Prostate gland (tissue), 2 donors: ENCODE measurements at regions not wholly inside any gene's neighbourhood (a gene's known extent, or its start where the extent isn't known, plus 50 kb on each side); places are given as distances from the start of the nearest gene placed in this dataset.
A peak's percentile ranks its signal among the peaks of the same experiment; 100 is the strongest.

Experiments used
- DNase-seq: peaks from one replicate; pipeline ENCODE4 v3.0.0-alpha.2; 2019; ENCODE audit warnings: low spot score
- H3K27ac ChIP-seq, 2 donors: fragments of 200-600 bp; sonication (generic); 2 replicates each; pipeline ENCODE4 v1.5.1; 2017 to 2019
- H3K27me3 ChIP-seq: fragments of 200-600 bp; sonication (generic); replicated peaks from 2 replicates; pipeline ENCODE4 v1.5.1; 2019; ENCODE audit not compliant: insufficient read depth
- H3K36me3 ChIP-seq, 2 donors: fragments of 200-600 bp; sonication (generic); 1 replicate in 1 of 2; 2 replicates in 1 of 2; pipeline versions ENCODE4 v1.5.1 to v1.8.1; 2017 to 2019
- H3K4me1 ChIP-seq: fragments of 200-600 bp; sonication (generic); replicated peaks from 2 replicates; pipeline ENCODE4 v1.5.1; 2019
- H3K4me3 ChIP-seq, 2 donors: fragments of 200-600 bp; sonication (generic); 2 replicates each; pipeline ENCODE4 v1.5.1; 2017 to 2019
- H3K9me3 ChIP-seq: fragments of 200-600 bp; sonication (generic); 2 replicates; pipeline ENCODE4 v1.5.1; 2017
- POLR2A ChIP-seq: fragments of 450-650 bp; IDR thresholded peaks from one replicate; pipeline ENCODE4 v1.6.1; 2016; ENCODE audit warnings: antibody characterized with exemption, mild to moderate bottlenecking
- POLR2AphosphoS5 ChIP-seq: sonication (generic); formaldehyde crosslinking; IDR thresholded peaks from one replicate; pipeline ENCODE4 v1.6.1; 2017; ENCODE audit warnings: antibody characterized with exemption
- WGBS: methylation state at CpG from one replicate; pipeline ENCODE4 v1.1.5; 2018; 5-methylcytosine and 5-hydroxymethylcytosine counted together
- intact Hi-C: fragments of 100-400 bp; cut with DNase I; formaldehyde crosslinking; loops from one replicate; pipeline ENCODE4 v1.14.2; 2022
- TF ChIP-seq, protein P1 (sequence below), 4 experiments: fragments of 200-600 bp in 2 of 4; fragments of 450-650 bp in 2 of 4; sonication (generic) in 2 of 4; IDR thresholded peaks; 1 replicate in 3 of 4; 2 replicates in 1 of 4; pipeline ENCODE4 v1.5.1; 2016 to 2019; ENCODE audit warnings: antibody characterized with exemption in 4 of 4, mild to moderate bottlenecking in 2 of 4, moderate library complexity in 2 of 4

DNA sequence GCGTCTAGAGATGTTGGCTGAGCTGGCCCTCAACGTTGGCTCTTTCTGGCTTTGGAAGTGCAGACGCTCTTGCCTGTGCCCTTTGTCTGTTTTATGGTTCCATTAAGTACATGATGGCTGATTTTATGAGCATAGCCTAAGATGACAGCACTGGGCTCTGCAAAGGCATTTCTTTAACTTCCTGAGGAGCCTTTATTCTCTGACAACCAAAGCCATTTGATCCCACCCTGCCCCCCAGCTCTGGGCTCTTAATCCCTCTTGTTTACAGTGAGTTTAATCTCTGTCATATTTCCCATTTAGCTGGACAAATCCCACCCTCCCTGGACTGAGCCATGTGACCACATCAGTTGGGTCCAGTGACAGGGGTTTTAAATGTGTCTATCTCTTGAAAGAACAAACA is 195.9 kb downstream of the ACKR3 start:
- Histone ChIP-seq H3K9me3 (no peaks in the 10 kb centered on the region), H3K4me1 (no peaks in the 10 kb centered on the region), H3K36me3 (no peaks in the 10 kb centered on the region), H3K27me3 (no peaks in the 10 kb centered on the region), H3K4me3 (no peak overlapping the region), H3K27ac (no peak overlapping the region)
- DNase-seq, result peak; percentile 23
- TF ChIP-seq POLR2AphosphoS5, result peak; percentile 72
- TF ChIP-seq, protein P1, sequence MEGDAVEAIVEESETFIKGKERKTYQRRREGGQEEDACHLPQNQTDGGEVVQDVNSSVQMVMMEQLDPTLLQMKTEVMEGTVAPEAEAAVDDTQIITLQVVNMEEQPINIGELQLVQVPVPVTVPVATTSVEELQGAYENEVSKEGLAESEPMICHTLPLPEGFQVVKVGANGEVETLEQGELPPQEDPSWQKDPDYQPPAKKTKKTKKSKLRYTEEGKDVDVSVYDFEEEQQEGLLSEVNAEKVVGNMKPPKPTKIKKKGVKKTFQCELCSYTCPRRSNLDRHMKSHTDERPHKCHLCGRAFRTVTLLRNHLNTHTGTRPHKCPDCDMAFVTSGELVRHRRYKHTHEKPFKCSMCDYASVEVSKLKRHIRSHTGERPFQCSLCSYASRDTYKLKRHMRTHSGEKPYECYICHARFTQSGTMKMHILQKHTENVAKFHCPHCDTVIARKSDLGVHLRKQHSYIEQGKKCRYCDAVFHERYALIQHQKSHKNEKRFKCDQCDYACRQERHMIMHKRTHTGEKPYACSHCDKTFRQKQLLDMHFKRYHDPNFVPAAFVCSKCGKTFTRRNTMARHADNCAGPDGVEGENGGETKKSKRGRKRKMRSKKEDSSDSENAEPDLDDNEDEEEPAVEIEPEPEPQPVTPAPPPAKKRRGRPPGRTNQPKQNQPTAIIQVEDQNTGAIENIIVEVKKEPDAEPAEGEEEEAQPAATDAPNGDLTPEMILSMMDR (IDR thresholded peaks at IDR 0.05), result no peak
- 2% methylated on average over 3 of the region's 3 CpGs for WGBS
- intact Hi-C loops, result no loop called here

DNA sequence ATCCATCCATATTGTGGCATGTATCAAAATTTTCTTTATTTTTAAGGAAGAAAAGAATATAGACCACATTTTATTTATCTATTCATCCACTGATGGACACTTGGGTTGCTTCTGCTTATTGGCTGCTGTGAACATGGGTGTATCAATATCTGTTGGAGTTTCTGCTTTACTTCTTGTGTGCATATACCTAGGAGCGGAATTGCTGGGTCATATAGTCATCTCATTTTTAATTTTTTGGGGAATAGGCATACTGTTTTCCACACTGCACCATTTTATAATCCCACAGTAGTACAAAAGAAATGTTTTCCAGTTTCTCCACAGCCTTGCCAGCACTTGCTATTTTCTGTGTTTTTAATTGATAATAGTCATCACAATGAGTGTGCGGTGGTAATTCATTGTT is 197.2 kb downstream of the ACKR3 start:
- TF ChIP-seq, protein P1 (IDR thresholded peaks at IDR 0.05), result no peak
- TF ChIP-seq POLR2AphosphoS5 (no peak), POLR2A (no peak)
- DNase-seq, result no peak
- no peak overlapping the region for H3K4me3 ChIP-seq
- no peaks in the 10 kb centered on the region for H3K4me1 ChIP-seq
- intact Hi-C loops, result no loop called here
- WGBS, result 97% methylated on average over 2 of the region's 2 CpGs
- H3K9me3 ChIP-seq, result no peaks in the 10 kb centered on the region
- no peak overlapping the region for H3K27ac ChIP-seq
- H3K36me3 ChIP-seq, result no peaks in the 10 kb centered on the region
- H3K27me3 ChIP-seq, result no peaks in the 10 kb centered on the region

DNA sequence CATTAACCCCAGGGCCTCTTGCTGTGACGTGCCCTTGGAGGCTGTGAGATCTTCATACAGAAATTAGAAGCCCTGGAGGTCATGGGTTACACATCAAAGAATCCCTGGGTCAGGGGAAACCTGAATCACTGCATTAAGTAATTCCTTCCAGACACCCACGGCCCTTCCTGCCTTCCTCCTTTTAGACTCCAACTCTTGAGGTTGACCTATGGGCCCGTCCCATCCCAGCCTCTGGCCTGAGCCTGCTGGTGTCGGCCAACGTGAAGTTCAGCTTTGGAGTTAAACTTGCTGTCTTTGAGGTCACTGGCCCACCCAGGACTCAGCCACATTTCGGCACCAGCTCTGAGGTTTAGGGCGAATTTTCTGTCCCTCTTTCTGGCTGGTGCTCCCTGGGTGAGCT is 198.3 kb downstream of the ACKR3 start:
- no peaks in the 10 kb centered on the region for H3K27me3 ChIP-seq
- H3K36me3 ChIP-seq, result no peaks in the 10 kb centered on the region
- WGBS, result 96% methylated on average over 7 of the region's 7 CpGs
- intact Hi-C loops, result no loop called here
- no peak overlapping the region for H3K27ac ChIP-seq
- TF ChIP-seq POLR2A (no peak), POLR2AphosphoS5 (no peak)
- TF ChIP-seq, protein P1 (IDR thresholded peaks at IDR 0.05), result no peak
- DNase-seq, result no peak
- H3K4me3 ChIP-seq, result no peak overlapping the region
- H3K9me3 ChIP-seq, result no peaks in the 10 kb centered on the region
- no peaks in the 10 kb centered on the region for H3K4me1 ChIP-seq

DNA sequence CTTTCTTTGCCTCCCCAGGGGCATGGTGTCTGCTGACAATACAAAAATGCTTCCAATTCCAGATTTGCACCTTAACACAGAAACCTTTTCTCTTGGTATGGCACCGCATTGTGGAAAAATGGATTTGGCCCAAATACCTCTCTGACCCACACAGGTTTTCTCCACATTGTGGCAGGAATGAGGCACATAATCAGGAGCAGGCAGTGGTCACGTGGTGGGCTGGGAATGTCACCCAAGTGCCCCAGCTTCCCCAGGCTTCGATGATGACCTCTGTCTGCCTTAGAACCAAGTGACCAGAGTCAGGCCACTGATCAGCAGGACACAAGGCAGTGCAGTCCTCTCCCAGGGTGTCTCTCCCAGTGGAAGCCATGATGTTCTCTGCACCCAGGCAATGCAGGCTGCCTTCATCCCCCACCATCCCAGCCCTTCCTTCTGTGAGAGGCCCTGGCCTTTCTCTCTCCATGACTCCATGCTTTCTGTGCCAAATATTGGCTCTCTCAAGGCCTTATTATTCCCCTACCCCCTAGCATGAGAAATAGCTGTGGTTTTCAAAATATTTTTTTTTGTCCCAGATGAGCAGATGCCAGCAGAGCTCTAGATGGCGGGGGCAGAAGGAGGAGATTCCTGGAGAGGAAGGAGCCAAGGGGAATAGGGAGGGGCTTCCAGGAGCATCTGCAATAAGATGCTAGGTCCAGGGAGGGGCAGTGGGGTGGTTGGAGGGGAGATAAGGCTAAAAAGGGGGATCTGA is 198.9 kb downstream of the ACKR3 start:
- no peak overlapping the region for H3K4me3 ChIP-seq
- DNase-seq, result no peak
- H3K9me3 ChIP-seq, result no peaks in the 10 kb centered on the region
- intact Hi-C loops, result no loop called here
- TF ChIP-seq POLR2A (no peak), POLR2AphosphoS5 (no peak)
- TF ChIP-seq, protein P1 (IDR thresholded peaks at IDR 0.05), result no peak
- no peaks in the 10 kb centered on the region for H3K4me1 ChIP-seq
- WGBS, result 98% methylated on average over 4 of the region's 4 CpGs
- H3K27ac ChIP-seq, result no peak overlapping the region
- H3K27me3 ChIP-seq, result no peaks in the 10 kb centered on the region
- no peaks in the 10 kb centered on the region for H3K36me3 ChIP-seq

DNA sequence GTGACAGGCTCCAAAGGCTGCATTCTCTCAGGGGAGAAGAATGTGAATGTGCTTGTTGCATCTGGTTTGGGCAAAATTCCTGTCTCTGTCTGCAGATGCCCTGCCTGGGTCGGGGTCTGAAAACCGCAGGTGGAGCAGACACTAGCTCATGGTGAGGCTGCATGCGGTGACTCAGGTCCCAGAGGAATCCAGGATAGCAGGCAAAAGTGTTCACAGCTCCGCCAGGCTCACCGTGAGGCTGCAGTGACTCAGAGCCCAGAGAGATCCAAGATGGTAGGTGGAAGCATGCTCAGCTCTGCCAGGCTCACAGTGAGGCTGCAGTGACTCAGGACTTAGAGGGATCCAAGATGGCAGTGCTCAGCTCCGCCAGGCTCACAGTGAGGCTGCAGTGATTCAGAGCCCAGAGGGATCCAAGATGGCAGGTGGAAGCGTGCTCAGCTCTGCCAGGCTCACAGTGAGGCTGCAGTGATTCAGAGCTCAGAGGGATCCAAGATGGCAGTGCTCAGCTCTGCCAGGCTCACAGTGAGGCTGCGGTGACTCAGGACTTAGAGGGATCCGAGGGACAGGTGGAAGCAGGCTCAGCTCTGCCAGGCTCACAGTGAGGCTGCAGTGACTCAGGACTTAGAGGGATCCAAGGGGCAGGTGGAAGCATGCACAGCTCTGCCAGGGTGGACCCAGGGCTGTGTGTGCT is 200.5 kb downstream of the ACKR3 start:
- TF ChIP-seq POLR2AphosphoS5 (no peak), POLR2A (no peak)
- TF ChIP-seq, protein P1 (IDR thresholded peaks at IDR 0.05), result no peak
- no peak overlapping the region for H3K27ac ChIP-seq
- no peaks in the 10 kb centered on the region for H3K27me3 ChIP-seq
- H3K9me3 ChIP-seq, result no peaks in the 10 kb centered on the region
- intact Hi-C loops, result no loop called here
- no peak overlapping the region for H3K4me3 ChIP-seq
- H3K36me3 ChIP-seq, result no peaks in the 10 kb centered on the region
- no peak for DNase-seq
- H3K4me1 ChIP-seq, result no peaks in the 10 kb centered on the region
- whole genome bisulfite sequencing, result 83% methylated on average over 9 of the region's 9 CpGs
